Stomach (tissue), 4 donors: ENCODE measurements at regions not wholly inside any gene's neighbourhood (a gene's known extent, or its start where the extent isn't known, plus 50 kb on each side); places are given as distances from the start of the nearest gene placed in this dataset.

Source experiments
- EP300 ChIP-seq: sonication (generic); formaldehyde crosslinking; IDR thresholded peaks from one replicate; pipeline ENCODE4 v1.6.1; 2017; ENCODE audit warnings: antibody characterized with exemption
- POLR2A ChIP-seq, 4 donors: fragments of 450-650 bp; IDR thresholded peaks; one replicate each; pipeline ENCODE4 v1.6.1; 2016; ENCODE audit warnings: antibody characterized with exemption in 4 of 4, control low read depth in 2 of 4, mild to moderate bottlenecking in 1 of 4, moderate library complexity in 1 of 4
- POLR2AphosphoS5 ChIP-seq, 3 donors: sonication (generic); formaldehyde crosslinking; IDR thresholded peaks; one replicate each; pipeline ENCODE4 v1.6.1; 2016; ENCODE audit warnings: antibody characterized with exemption in 3 of 3
- TF ChIP-seq, protein P1 (sequence below), 7 experiments: fragments of 450-650 bp in 4 of 7; fragments of 200-600 bp in 3 of 7; sonication (generic) in 3 of 7; IDR thresholded peaks; one replicate each; pipeline ENCODE4 v1.5.1; 2016 to 2019; ENCODE audit warnings: antibody characterized with exemption in 7 of 7, control low read depth in 2 of 7, mild to moderate bottlenecking in 1 of 7

DNA sequence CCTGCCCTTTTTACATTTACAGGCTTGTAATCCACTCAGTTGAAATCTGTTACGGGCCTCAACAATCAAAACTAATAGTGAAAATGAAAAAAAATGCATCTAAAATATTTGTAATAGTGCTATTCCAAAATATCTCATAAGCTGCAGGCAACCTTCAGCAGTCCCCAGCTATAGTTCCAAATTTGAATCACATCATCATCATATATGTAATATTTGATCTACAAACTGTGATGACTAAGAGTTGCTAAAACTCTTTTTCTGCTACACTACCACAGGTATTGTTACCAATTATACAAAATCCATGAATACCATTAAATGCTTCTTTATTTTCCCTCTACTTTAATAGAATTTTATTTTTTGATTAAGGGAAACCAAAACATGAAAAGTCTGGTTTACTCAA, 121.4 kb upstream of the RFC3 start:
- no peak for TF ChIP-seq POLR2AphosphoS5 (IDR thresholded peaks at IDR 0.05)
- TF ChIP-seq, protein P1, sequence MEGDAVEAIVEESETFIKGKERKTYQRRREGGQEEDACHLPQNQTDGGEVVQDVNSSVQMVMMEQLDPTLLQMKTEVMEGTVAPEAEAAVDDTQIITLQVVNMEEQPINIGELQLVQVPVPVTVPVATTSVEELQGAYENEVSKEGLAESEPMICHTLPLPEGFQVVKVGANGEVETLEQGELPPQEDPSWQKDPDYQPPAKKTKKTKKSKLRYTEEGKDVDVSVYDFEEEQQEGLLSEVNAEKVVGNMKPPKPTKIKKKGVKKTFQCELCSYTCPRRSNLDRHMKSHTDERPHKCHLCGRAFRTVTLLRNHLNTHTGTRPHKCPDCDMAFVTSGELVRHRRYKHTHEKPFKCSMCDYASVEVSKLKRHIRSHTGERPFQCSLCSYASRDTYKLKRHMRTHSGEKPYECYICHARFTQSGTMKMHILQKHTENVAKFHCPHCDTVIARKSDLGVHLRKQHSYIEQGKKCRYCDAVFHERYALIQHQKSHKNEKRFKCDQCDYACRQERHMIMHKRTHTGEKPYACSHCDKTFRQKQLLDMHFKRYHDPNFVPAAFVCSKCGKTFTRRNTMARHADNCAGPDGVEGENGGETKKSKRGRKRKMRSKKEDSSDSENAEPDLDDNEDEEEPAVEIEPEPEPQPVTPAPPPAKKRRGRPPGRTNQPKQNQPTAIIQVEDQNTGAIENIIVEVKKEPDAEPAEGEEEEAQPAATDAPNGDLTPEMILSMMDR (IDR thresholded peaks at IDR 0.05) = no peak
- TF ChIP-seq POLR2A (IDR thresholded peaks at IDR 0.05) = no peak
- no peak for TF ChIP-seq EP300
